Skeletal muscle satellite cell (primary cell): ENCODE measurements at regions not wholly inside any gene's neighbourhood (a gene's known extent, or its start where the extent isn't known, plus 50 kb on each side); places are given as distances from the start of the nearest gene placed in this dataset.
"Not testable (repeated sequence)": the region's sequence is repeated elsewhere in the genome, so short reads cannot be mapped to it uniquely, and the experiment has no call there.

Source experiments
- H3K27me3 ChIP-seq: 2 replicates; pipeline ENCODE4 v1.7.0; 2013; ENCODE audit warnings: low read length; ENCODE audit not compliant: control insufficient read depth, insufficient read depth
- H3K36me3 ChIP-seq: 2 replicates; pipeline ENCODE4 v1.7.0; 2013; ENCODE audit warnings: mild to moderate bottlenecking, control low read depth, low read length; ENCODE audit not compliant: insufficient read depth
- H3K4me1 ChIP-seq: 2 replicates; pipeline ENCODE4 v1.7.0; 2013; ENCODE audit warnings: low read length; ENCODE audit not compliant: control insufficient read depth, insufficient read depth
- H3K4me2 ChIP-seq: 2 replicates; pipeline ENCODE4 v1.7.0; 2013; ENCODE audit warnings: mild to moderate bottlenecking, low read length
- H3K4me3 ChIP-seq: 2 replicates; pipeline ENCODE4 v1.7.0; 2013; ENCODE audit warnings: low read length
- H3K9ac ChIP-seq: 2 replicates; pipeline ENCODE4 v1.7.0; 2013; ENCODE audit warnings: mild to moderate bottlenecking, low read depth, low read length, moderate library complexity
- H3K9me3 ChIP-seq: replicated peaks from 2 replicates; pipeline ENCODE4 v1.7.0; 2013; ENCODE audit warnings: mild to moderate bottlenecking, control low read depth, low read length

- H3K9me3 ChIP-seq, H3K4me3 ChIP-seq, H3K4me2 ChIP-seq, H3K36me3 ChIP-seq, H3K4me1 ChIP-seq, H3K27me3 ChIP-seq, H3K9ac ChIP-seq: not testable (repeated sequence)
Observed at GRCh38 chr20:28619956-28620651, 2637.4 kb upstream of the DEFB115 start.

- H3K36me3 ChIP-seq, H3K4me1 ChIP-seq, H3K4me2 ChIP-seq, H3K9me3 ChIP-seq, H3K27me3 ChIP-seq, H3K9ac ChIP-seq, H3K4me3 ChIP-seq: not testable (repeated sequence)
Observed at GRCh38 chr20:28625112-28625511, 2632.4 kb upstream of the DEFB115 start.

GRCh38 chr20:28640831-28641230 lies 2616.6 kb upstream of the DEFB115 start:
- H3K9ac ChIP-seq, H3K9me3 ChIP-seq, H3K4me1 ChIP-seq, H3K4me2 ChIP-seq, H3K4me3 ChIP-seq, H3K36me3 ChIP-seq, H3K27me3 ChIP-seq: not testable (repeated sequence)
